Epithelial cell of proximal tubule (primary cell): ENCODE measurements at regions not wholly inside any gene's neighbourhood (a gene's known extent, or its start where the extent isn't known, plus 50 kb on each side); places are given as distances from the start of the nearest gene placed in this dataset.

Experiments
- DNase-seq: peaks from one replicate; pipeline ENCODE4 v3.0.0-alpha.2; 2011; ENCODE audit warnings: low read depth
- H3K4me3 ChIP-seq: 2 replicates; pipeline ENCODE4 v1.5.1; 2011; ENCODE audit warnings: low read depth, mild to moderate bottlenecking, low read length
- TF ChIP-seq, protein P1 (sequence below): conservative IDR thresholded peaks from 2 replicates; pipeline ENCODE4 v1.5.1; 2012; ENCODE audit warnings: low read depth, mild to moderate bottlenecking, low read length

DNA sequence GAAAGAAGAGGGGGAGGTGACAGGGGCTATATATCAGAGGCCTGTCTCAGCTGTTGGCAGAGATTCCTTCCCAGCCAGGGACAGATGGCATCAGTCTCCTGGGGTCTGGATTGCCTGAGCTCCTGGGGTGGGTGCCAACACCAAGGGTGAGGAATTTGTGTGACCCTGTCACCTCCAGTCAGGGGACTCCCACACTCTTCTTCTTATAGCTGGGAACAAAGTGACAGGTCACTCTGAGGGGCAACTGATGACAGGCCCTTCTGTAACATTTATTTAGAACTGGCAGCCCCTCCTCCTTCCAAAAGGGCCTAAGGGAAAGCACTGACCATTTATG, 53.7 kb upstream of the DUSP5 start:
- no peak overlapping the region for H3K4me3 ChIP-seq
- no peak for DNase-seq
- TF ChIP-seq, protein P1, sequence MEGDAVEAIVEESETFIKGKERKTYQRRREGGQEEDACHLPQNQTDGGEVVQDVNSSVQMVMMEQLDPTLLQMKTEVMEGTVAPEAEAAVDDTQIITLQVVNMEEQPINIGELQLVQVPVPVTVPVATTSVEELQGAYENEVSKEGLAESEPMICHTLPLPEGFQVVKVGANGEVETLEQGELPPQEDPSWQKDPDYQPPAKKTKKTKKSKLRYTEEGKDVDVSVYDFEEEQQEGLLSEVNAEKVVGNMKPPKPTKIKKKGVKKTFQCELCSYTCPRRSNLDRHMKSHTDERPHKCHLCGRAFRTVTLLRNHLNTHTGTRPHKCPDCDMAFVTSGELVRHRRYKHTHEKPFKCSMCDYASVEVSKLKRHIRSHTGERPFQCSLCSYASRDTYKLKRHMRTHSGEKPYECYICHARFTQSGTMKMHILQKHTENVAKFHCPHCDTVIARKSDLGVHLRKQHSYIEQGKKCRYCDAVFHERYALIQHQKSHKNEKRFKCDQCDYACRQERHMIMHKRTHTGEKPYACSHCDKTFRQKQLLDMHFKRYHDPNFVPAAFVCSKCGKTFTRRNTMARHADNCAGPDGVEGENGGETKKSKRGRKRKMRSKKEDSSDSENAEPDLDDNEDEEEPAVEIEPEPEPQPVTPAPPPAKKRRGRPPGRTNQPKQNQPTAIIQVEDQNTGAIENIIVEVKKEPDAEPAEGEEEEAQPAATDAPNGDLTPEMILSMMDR, result no peak

DNA sequence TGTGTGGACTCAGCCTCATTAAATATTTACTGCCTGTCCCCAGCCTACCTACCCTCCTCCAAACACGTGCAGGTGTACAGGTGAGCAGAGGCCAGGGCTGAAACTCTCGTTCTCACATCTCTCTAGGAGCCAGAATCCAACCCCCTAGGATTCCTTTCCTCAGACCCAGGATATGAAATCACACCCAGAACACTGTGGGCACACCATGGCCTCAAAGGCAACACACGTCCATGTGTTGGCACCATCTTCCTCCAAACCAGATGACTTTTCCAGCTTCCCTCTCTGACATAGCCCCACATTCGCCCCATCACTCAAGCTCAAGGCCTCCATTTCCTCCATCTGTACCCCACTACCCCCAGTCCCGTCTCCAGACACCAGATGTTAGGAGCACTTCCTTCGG, 51.8 kb upstream of the DUSP5 start:
- TF ChIP-seq, protein P1, result no peak
- no peak for DNase-seq
- H3K4me3 ChIP-seq, result no peak overlapping the region

DNA sequence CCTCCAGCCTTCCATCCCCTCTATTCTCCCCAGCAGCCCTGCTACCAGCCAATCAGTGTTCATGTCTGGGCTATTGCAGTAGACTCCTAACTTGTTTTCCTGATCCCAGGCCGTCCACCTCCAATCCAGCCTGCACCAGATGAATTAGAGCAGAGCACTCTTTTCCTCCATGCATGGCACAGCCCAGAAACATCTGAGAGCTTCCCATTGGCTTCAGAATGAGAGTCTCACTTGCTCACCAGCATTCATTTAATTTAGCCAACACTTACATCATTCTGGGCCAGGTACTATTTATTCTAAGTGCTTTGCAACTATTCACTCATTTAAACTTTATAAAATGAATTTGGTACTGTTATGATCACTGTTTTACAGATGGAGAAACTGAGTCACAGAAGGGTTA, 51.4 kb upstream of the DUSP5 start:
- TF ChIP-seq, protein P1, result no peak
- no peak for DNase-seq
- no peak overlapping the region for H3K4me3 ChIP-seq

DNA sequence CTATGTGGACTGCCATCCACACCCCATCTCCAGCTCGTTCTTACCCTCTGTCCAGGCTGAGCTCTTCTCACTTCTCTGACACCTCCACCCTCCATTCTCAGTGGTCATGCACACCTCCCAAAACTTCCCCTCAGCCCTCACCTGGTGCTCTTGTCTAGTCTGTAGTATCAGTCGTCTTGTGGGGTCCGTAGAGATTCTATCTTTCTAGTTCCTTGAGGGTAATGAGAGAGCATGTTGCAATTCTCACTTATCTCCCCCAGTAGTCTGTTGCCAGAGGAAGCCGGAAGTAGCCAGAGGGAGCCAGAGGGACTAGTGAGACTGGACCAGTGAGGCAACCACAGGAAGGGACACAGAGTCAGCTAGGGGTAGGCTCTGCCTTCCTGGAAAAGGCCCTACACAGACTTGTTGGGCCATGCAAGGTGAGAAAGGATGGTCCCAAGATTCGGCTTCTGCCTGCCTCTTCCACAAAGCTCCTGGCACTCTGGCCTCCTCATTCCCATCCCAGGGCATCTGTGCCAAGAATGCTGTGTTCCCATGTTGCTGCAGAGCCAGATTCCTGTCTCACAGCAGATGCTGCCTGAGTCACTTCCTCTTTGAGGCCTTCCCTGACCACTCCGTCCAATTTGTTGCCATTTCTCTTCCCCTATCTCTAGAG, 50.6 kb upstream of the DUSP5 start:
- no peak for DNase-seq
- TF ChIP-seq, protein P1, result peak; percentile 31

DNA sequence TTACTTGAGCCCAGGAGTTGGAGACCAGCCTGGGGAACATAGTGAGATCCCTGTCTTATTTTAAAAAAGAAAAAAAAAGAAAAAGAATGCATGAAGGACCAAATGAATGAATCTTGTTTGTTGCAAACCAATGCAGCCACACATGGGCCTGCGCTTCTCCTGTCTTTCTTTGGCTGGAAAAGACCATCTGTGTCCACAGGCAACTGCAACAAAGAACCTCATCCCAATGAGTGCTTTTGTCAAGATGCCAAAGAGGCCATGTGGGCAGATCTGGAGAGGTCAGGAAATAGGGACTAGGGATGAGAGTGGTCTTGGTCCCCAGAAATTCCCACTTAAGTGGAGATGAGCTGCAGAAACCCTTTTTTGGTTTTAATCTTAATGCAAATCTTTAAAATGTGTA, 49.8 kb upstream of the DUSP5 start:
- no peak for DNase-seq
- H3K4me3 ChIP-seq, result no peak overlapping the region
- TF ChIP-seq, protein P1, result no peak

More for the DNA sequence above, 50.6 kb upstream of the DUSP5 start:
- H3K4me3 ChIP-seq, result no peak overlapping the region
